ENCODE measurements at regions not wholly inside any gene's neighbourhood (a gene's known extent, or its start where the extent isn't known, plus 50 kb on each side); places are given as distances from the start of the nearest gene placed in this dataset.

GRCh38 chr6:105791583-105792318, 294.4 kb upstream of the PRDM1 start:
- no peak overlapping the region for H3K4me2 ChIP-seq (ENCODE audit: low read depth, low read length, poor library complexity, severe bottlenecking)
- H3K9me2 ChIP-seq (replicated peaks; ENCODE audit: insufficient read depth, low read length): no peaks in the 10 kb centered on the region
- no peaks in the 10 kb centered on the region for H3K9me3 ChIP-seq (ENCODE audit: insufficient read depth, low read length)
- no peaks in the 10 kb centered on the region for H3K79me2 ChIP-seq (ENCODE audit: insufficient read depth, low read length)
- H3K27me3 ChIP-seq (ENCODE audit: low read length): no peaks in the 10 kb centered on the region
- H3K36me3 ChIP-seq (ENCODE audit: low read length): no peaks in the 10 kb centered on the region
- TF ChIP-seq EZH2phosphoT487 (conservative IDR thresholded peaks at IDR 0.05; ENCODE audit: low read length): no peak
- no peaks in the 10 kb centered on the region for H4K20me1 ChIP-seq (ENCODE audit: low read depth, low read length)
- no peak overlapping the region for H3K4me3 ChIP-seq (ENCODE audit: insufficient read depth, low read length, poor library complexity, severe bottlenecking)
- H2AFZ ChIP-seq (ENCODE audit: low read depth, low read length, severe bottlenecking): no peak overlapping the region
- H3K27ac ChIP-seq (ENCODE audit: low read depth, low read length): no peak overlapping the region
- H3F3A ChIP-seq (ENCODE audit: insufficient read depth): no peaks in the 10 kb centered on the region
- H3K9ac ChIP-seq (ENCODE audit: low read length): no peak overlapping the region

GRCh38 chr6:105791179-105791578, 295.0 kb upstream of the PRDM1 start:
- Histone ChIP-seq H3K79me2 (ENCODE audit: insufficient read depth, low read length) (no peaks in the 10 kb centered on the region), H4K20me1 (ENCODE audit: low read depth, low read length) (no peaks in the 10 kb centered on the region), H3K36me3 (ENCODE audit: low read length) (no peaks in the 10 kb centered on the region), H3K9me2 (replicated peaks; ENCODE audit: insufficient read depth, low read length) (no peaks in the 10 kb centered on the region), H3K27me3 (ENCODE audit: low read length) (no peaks in the 10 kb centered on the region), H3F3A (ENCODE audit: insufficient read depth) (no peaks in the 10 kb centered on the region), H3K4me3 (ENCODE audit: insufficient read depth, low read length, poor library complexity, severe bottlenecking) (no peak overlapping the region), H2AFZ (ENCODE audit: low read depth, low read length, severe bottlenecking) (no peak overlapping the region), H3K4me2 (ENCODE audit: low read depth, low read length, poor library complexity, severe bottlenecking) (no peak overlapping the region), H3K9me3 (ENCODE audit: insufficient read depth, low read length) (no peaks in the 10 kb centered on the region), H3K27ac (ENCODE audit: low read depth, low read length) (no peak overlapping the region), H3K9ac (ENCODE audit: low read length) (no peak overlapping the region)
- TF ChIP-seq EZH2phosphoT487 (conservative IDR thresholded peaks at IDR 0.05; ENCODE audit: low read length): no peak
- no peak for TF ChIP-seq CTCF (IDR thresholded peaks at IDR 0.05; ENCODE audit: insufficient read depth, low read length, poor library complexity, severe bottlenecking)

- Histone ChIP-seq H2AFZ (ENCODE audit: low read depth, low read length, severe bottlenecking) (no peak overlapping the region), H3K4me2 (ENCODE audit: low read depth, low read length, poor library complexity, severe bottlenecking) (no peak overlapping the region), H3K9me2 (replicated peaks; ENCODE audit: insufficient read depth, low read length) (no peaks in the 10 kb centered on the region), H3K27me3 (ENCODE audit: low read length) (no peaks in the 10 kb centered on the region), H3K9me3 (ENCODE audit: insufficient read depth, low read length) (no peaks in the 10 kb centered on the region), H3K36me3 (ENCODE audit: low read length) (no peaks in the 10 kb centered on the region), H3K4me3 (ENCODE audit: insufficient read depth, low read length, poor library complexity, severe bottlenecking) (no peak overlapping the region), H3K9ac (ENCODE audit: low read length) (no peak overlapping the region), H4K20me1 (ENCODE audit: low read depth, low read length) (no peaks in the 10 kb centered on the region), H3F3A (ENCODE audit: insufficient read depth) (no peaks in the 10 kb centered on the region), H3K79me2 (ENCODE audit: insufficient read depth, low read length) (no peaks in the 10 kb centered on the region), H3K27ac (ENCODE audit: low read depth, low read length) (no peak overlapping the region)
- TF ChIP-seq EZH2phosphoT487 (conservative IDR thresholded peaks at IDR 0.05; ENCODE audit: low read length): no peak
- TF ChIP-seq CTCF (IDR thresholded peaks at IDR 0.05; ENCODE audit: insufficient read depth, low read length, poor library complexity, severe bottlenecking): no peak
Observed at GRCh38 chr6:105790635-105791034, 295.5 kb upstream of the PRDM1 start.

GRCh38 chr6:105789935-105790334, 296.2 kb upstream of the PRDM1 start:
- H3K9ac ChIP-seq (ENCODE audit: low read length): no peak overlapping the region
- no peak overlapping the region for H2AFZ ChIP-seq (ENCODE audit: low read depth, low read length, severe bottlenecking)
- no peaks in the 10 kb centered on the region for H3K36me3 ChIP-seq (ENCODE audit: low read length)
- H3K4me2 ChIP-seq (ENCODE audit: low read depth, low read length, poor library complexity, severe bottlenecking): no peak overlapping the region
- no peaks in the 10 kb centered on the region for H3K9me3 ChIP-seq (ENCODE audit: insufficient read depth, low read length)
- H3K79me2 ChIP-seq (ENCODE audit: insufficient read depth, low read length): no peaks in the 10 kb centered on the region
- H3K9me2 ChIP-seq (replicated peaks; ENCODE audit: insufficient read depth, low read length): no peaks in the 10 kb centered on the region
- H4K20me1 ChIP-seq (ENCODE audit: low read depth, low read length): no peaks in the 10 kb centered on the region
- no peak overlapping the region for H3K4me3 ChIP-seq (ENCODE audit: insufficient read depth, low read length, poor library complexity, severe bottlenecking)
- no peaks in the 10 kb centered on the region for H3F3A ChIP-seq (ENCODE audit: insufficient read depth)
- H3K27ac ChIP-seq (ENCODE audit: low read depth, low read length): no peak overlapping the region
- TF ChIP-seq EZH2phosphoT487 (conservative IDR thresholded peaks at IDR 0.05; ENCODE audit: low read length): no peak
- no peak for TF ChIP-seq CTCF (IDR thresholded peaks at IDR 0.05; ENCODE audit: insufficient read depth, low read length, poor library complexity, severe bottlenecking)
- H3K27me3 ChIP-seq (ENCODE audit: low read length): no peaks in the 10 kb centered on the region
